WTC11 (cell line): ENCODE measurements at regions not wholly inside any gene's neighbourhood (a gene's known extent, or its start where the extent isn't known, plus 50 kb on each side); places are given as distances from the start of the nearest gene placed in this dataset.

Source experiments
- ATAC-seq: fragments of 200-7000 bp; cut with Tn5 transposase; 2 replicates; pipeline ENCODE4 v1.10.0; 2021; ENCODE audit warnings: mild to moderate bottlenecking, moderate library complexity
- CTCF ChIA-PET: fragments of 300-600 bp; sonication (Branson Sonifier 250); formaldehyde crosslinking; loops from one replicate; lab custom pipeline; 2021; ENCODE audit warnings: antibody characterized with exemption; lab: Charles Lee
- POLR2A ChIA-PET: fragments of 350-600 bp; sonication (Branson Sonifier 250); formaldehyde crosslinking; loops from one replicate; lab custom pipeline; 2021; ENCODE audit warnings: antibody characterized with exemption; lab: Charles Lee
- DNase-seq: peaks from one replicate; pipeline ENCODE4 v3.0.0; 2021; ENCODE audit warnings: low spot score
- H3K27ac Mint-ChIP-seq: 2 replicates; pipeline ENCODE4 v1.8.0; 2021; ENCODE audit warnings: mixed read lengths
- H3K27me3 Mint-ChIP-seq: 2 replicates; pipeline ENCODE4 v1.8.0; 2021; ENCODE audit warnings: low read depth, mild to moderate bottlenecking, moderate library complexity, mixed read lengths
- H3K36me3 Mint-ChIP-seq: 2 replicates; pipeline ENCODE4 v1.8.0; 2021; ENCODE audit warnings: mixed read lengths
- H3K4me1 Mint-ChIP-seq: 2 replicates; pipeline ENCODE4 v1.8.0; 2022; ENCODE audit warnings: mixed read lengths
- H3K4me3 Mint-ChIP-seq: 2 replicates; pipeline ENCODE4 v1.8.0; 2021; ENCODE audit warnings: mild to moderate bottlenecking, moderate library complexity, mixed read lengths
- H3K9me3 Mint-ChIP-seq: 2 replicates; pipeline ENCODE4 v1.8.0; 2021; ENCODE audit warnings: mixed read lengths
- AR ChIP-seq: fragments of 250-450 bp; sonication (Bioruptor Pico); IDR thresholded peaks from 2 replicates; pipeline ENCODE4 v1.9.0; 2021; ENCODE audit warnings: mild to moderate bottlenecking
- ARID4B ChIP-seq: sonication (generic); formaldehyde crosslinking; IDR thresholded peaks from 2 replicates; pipeline ENCODE4 v1.8.0; 2023; ENCODE audit warnings: missing genetic modification reagents, mild to moderate bottlenecking, borderline replicate concordance
- CREM ChIP-seq: sonication (generic); formaldehyde crosslinking; IDR thresholded peaks from 2 replicates; pipeline ENCODE4 v1.8.1; 2022; ENCODE audit warnings: mild to moderate bottlenecking, missing genetic modification reagents, moderate library complexity
- EMX1 ChIP-seq: fragments of 250-450 bp; sonication (Bioruptor Pico); IDR thresholded peaks from 2 replicates; pipeline ENCODE4 v1.8.0; 2021; ENCODE audit warnings: mild to moderate bottlenecking
- FOXP1 ChIP-seq: sonication (generic); formaldehyde crosslinking; IDR thresholded peaks from 2 replicates; pipeline ENCODE4 v1.8.0; 2022; ENCODE audit warnings: missing genetic modification reagents, mild to moderate bottlenecking, moderate library complexity, borderline replicate concordance
- GABPB1 ChIP-seq: sonication (generic); formaldehyde crosslinking; IDR thresholded peaks from 2 replicates; pipeline ENCODE4 v1.8.1; 2023; ENCODE audit warnings: mild to moderate bottlenecking, missing genetic modification reagents
- JAZF1 ChIP-seq: fragments of 250-450 bp; sonication (Bioruptor Pico); IDR thresholded peaks from 2 replicates; pipeline ENCODE4 v1.9.0; 2021; ENCODE audit warnings: moderate library complexity, mild to moderate bottlenecking, inconsistent platforms
- JUN ChIP-seq: sonication (generic); formaldehyde crosslinking; IDR thresholded peaks from 2 replicates; pipeline ENCODE4 v1.8.0; 2023; ENCODE audit warnings: mild to moderate bottlenecking, missing genetic modification reagents
- MLX ChIP-seq: sonication (generic); formaldehyde crosslinking; IDR thresholded peaks from 2 replicates; pipeline ENCODE4 v1.8.1; 2023; ENCODE audit warnings: mild to moderate bottlenecking, missing genetic modification reagents, moderate library complexity
- PREB ChIP-seq: sonication (generic); formaldehyde crosslinking; IDR thresholded peaks from 2 replicates; pipeline ENCODE4 v1.8.1; 2022; ENCODE audit warnings: mild to moderate bottlenecking, missing genetic modification reagents, moderate library complexity, borderline replicate concordance
- SMAD4 ChIP-seq: sonication (generic); formaldehyde crosslinking; IDR thresholded peaks from 2 replicates; pipeline ENCODE4 v1.8.0; 2022; ENCODE audit warnings: mild to moderate bottlenecking, missing genetic modification reagents
- ZNF138 ChIP-seq: sonication (generic); formaldehyde crosslinking; conservative IDR thresholded peaks from 2 replicates; pipeline ENCODE4 v1.8.1; 2022; ENCODE audit warnings: mild to moderate bottlenecking, moderate library complexity, missing genetic modification reagents
- ZNF232 ChIP-seq: sonication (generic); formaldehyde crosslinking; IDR thresholded peaks from 2 replicates; pipeline ENCODE4 v1.8.0; 2022; ENCODE audit warnings: mild to moderate bottlenecking, missing genetic modification reagents
- ZNF396 ChIP-seq: fragments of 250-450 bp; sonication (Bioruptor Pico); IDR thresholded peaks from 2 replicates; pipeline ENCODE4 v1.8.0; 2021; ENCODE audit warnings: mild to moderate bottlenecking, moderate library complexity, borderline replicate concordance
- ZNF423 ChIP-seq: fragments of 250-450 bp; sonication (Bioruptor Pico); IDR thresholded peaks from 2 replicates; pipeline ENCODE4 v2.1.2; 2022; ENCODE audit warnings: mild to moderate bottlenecking, moderate library complexity
- ZNF512 ChIP-seq: sonication (generic); formaldehyde crosslinking; IDR thresholded peaks from 2 replicates; pipeline ENCODE4 v1.8.1; 2022; ENCODE audit warnings: missing genetic modification reagents, borderline replicate concordance
- ZNF671 ChIP-seq: fragments of 250-450 bp; sonication (Bioruptor Pico); IDR thresholded peaks from 2 replicates; pipeline ENCODE4 v1.8.0; 2021; ENCODE audit warnings: mild to moderate bottlenecking
- TF ChIP-seq, protein P1 (sequence below): sonication (generic); formaldehyde crosslinking; IDR thresholded peaks from 2 replicates; pipeline ENCODE4 v1.8.1; 2023; ENCODE audit warnings: mild to moderate bottlenecking, missing genetic modification reagents
- TF ChIP-seq, protein P2 (sequence below): sonication (generic); formaldehyde crosslinking; IDR thresholded peaks from 2 replicates; pipeline ENCODE4 v1.8.1; 2023; ENCODE audit warnings: mild to moderate bottlenecking, missing genetic modification reagents, moderate library complexity
- TF ChIP-seq, protein P3 (sequence below): sonication (generic); formaldehyde crosslinking; IDR thresholded peaks from 2 replicates; pipeline ENCODE4 v1.8.1; 2023; ENCODE audit warnings: mild to moderate bottlenecking, missing genetic modification reagents, borderline replicate concordance

DNA sequence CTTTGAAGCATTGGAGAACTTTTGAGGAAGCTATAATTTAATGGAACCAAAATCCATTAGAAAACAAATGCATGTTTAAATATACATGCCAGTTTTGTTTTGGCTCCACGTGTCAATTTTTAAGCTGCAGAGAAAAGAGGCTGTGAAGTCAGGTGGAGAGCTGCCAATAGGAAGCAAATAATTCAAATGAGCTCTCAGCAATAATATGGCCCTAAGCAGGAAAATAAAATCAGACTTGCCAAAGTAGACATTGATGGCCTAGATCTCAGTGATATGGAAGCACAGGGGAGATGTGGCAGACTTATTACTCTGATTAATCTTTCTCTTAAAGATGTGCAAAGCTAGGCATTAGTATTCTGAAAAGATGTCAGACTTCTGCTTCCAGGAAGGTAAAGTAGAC, 769.8 kb upstream of the NDST4 start (continued):
- TF ChIP-seq, protein P1, sequence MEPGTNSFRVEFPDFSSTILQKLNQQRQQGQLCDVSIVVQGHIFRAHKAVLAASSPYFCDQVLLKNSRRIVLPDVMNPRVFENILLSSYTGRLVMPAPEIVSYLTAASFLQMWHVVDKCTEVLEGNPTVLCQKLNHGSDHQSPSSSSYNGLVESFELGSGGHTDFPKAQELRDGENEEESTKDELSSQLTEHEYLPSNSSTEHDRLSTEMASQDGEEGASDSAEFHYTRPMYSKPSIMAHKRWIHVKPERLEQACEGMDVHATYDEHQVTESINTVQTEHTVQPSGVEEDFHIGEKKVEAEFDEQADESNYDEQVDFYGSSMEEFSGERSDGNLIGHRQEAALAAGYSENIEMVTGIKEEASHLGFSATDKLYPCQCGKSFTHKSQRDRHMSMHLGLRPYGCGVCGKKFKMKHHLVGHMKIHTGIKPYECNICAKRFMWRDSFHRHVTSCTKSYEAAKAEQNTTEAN (CRISPR knock-in tag) = no peak
- no peak for TF ChIP-seq FOXP1
- TF ChIP-seq EMX1 (CRISPR knock-in tag) = no peak
- TF ChIP-seq GABPB1 (CRISPR knock-in tag) = no peak
- TF ChIP-seq ZNF512 (CRISPR knock-in tag) = no peak

DNA sequence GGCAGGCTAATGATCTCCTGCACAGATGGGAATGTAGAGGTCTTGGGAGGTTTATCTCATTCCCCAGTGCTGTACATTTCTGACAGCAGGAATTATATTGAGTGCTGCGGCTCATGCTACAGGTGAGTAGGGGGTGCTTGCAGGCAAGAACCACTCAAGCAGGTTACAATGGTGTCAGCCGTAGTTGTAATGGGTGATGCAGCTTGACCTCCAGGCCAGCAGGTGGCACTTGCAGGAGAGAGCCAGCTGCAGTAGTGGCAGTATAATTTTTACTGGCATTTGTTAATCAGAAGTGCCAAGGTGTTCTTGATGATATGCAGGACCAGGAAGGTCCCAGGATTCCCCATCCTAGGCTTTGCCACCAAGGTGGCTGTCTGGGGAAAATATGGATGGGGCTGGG, 759.6 kb upstream of the NDST4 start:
- H3K4me1 Mint-ChIP-seq = peaks cover 3% of the 10 kb centered on the region; the same call in 1 of the 2 replicates
- peaks cover 12% of the 10 kb centered on the region for H3K9me3 Mint-ChIP-seq
- POLR2A ChIA-PET = no interaction called here
- no peak overlapping the region for H3K27ac Mint-ChIP-seq
- H3K27me3 Mint-ChIP-seq = no peaks in the 10 kb centered on the region
- DNase-seq (no peak), ATAC-seq (peak; percentile 51)
- no peak overlapping the region for H3K4me3 Mint-ChIP-seq
- H3K36me3 Mint-ChIP-seq = no peaks in the 10 kb centered on the region; the same call in 1 of the 2 replicates
- CTCF ChIA-PET = interaction anchor here (0.5 kb wide), 1 partner anchor 150 kb away, joined by 3 read pairs; no protein-coding TSS in a partner anchor
- TF ChIP-seq, protein P2, sequence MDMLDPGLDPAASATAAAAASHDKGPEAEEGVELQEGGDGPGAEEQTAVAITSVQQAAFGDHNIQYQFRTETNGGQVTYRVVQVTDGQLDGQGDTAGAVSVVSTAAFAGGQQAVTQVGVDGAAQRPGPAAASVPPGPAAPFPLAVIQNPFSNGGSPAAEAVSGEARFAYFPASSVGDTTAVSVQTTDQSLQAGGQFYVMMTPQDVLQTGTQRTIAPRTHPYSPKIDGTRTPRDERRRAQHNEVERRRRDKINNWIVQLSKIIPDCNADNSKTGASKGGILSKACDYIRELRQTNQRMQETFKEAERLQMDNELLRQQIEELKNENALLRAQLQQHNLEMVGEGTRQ (CRISPR knock-in tag) = no peak
- no peak for TF ChIP-seq ZNF423 (CRISPR knock-in tag)
- TF ChIP-seq AR (CRISPR knock-in tag) = no peak
- no peak for TF ChIP-seq ZNF138 (CRISPR knock-in tag)
- TF ChIP-seq ZNF671 (CRISPR knock-in tag) = no peak
- TF ChIP-seq PREB (CRISPR knock-in tag) = no peak
- TF ChIP-seq ZNF396 (CRISPR knock-in tag) = no peak
- no peak for TF ChIP-seq JUN
- TF ChIP-seq JAZF1 (CRISPR knock-in tag) = no peak
- TF ChIP-seq SMAD4 = no peak
- TF ChIP-seq, protein P3, sequence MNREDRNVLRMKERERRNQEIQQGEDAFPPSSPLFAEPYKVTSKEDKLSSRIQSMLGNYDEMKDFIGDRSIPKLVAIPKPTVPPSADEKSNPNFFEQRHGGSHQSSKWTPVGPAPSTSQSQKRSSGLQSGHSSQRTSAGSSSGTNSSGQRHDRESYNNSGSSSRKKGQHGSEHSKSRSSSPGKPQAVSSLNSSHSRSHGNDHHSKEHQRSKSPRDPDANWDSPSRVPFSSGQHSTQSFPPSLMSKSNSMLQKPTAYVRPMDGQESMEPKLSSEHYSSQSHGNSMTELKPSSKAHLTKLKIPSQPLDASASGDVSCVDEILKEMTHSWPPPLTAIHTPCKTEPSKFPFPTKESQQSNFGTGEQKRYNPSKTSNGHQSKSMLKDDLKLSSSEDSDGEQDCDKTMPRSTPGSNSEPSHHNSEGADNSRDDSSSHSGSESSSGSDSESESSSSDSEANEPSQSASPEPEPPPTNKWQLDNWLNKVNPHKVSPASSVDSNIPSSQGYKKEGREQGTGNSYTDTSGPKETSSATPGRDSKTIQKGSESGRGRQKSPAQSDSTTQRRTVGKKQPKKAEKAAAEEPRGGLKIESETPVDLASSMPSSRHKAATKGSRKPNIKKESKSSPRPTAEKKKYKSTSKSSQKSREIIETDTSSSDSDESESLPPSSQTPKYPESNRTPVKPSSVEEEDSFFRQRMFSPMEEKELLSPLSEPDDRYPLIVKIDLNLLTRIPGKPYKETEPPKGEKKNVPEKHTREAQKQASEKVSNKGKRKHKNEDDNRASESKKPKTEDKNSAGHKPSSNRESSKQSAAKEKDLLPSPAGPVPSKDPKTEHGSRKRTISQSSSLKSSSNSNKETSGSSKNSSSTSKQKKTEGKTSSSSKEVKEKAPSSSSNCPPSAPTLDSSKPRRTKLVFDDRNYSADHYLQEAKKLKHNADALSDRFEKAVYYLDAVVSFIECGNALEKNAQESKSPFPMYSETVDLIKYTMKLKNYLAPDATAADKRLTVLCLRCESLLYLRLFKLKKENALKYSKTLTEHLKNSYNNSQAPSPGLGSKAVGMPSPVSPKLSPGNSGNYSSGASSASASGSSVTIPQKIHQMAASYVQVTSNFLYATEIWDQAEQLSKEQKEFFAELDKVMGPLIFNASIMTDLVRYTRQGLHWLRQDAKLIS (CRISPR knock-in tag) = no peak
- no peak for TF ChIP-seq ZNF232 (CRISPR knock-in tag)
- TF ChIP-seq MLX (CRISPR knock-in tag) = no peak
- no peak for TF ChIP-seq ARID4B (CRISPR knock-in tag)
- no peak for TF ChIP-seq CREM
